Fibroblast of the aortic adventitia (primary cell): ENCODE measurements at regions not wholly inside any gene's neighbourhood (a gene's known extent, or its start where the extent isn't known, plus 50 kb on each side); places are given as distances from the start of the nearest gene placed in this dataset.
"Not testable (repeated sequence)": the region's sequence is repeated elsewhere in the genome, so short reads cannot be mapped to it uniquely, and the experiment has no call there.

Experiments
- DNase-seq: peaks from one replicate; pipeline ENCODE4 v3.0.0-alpha.2; 2010; ENCODE audit warnings: low read depth
- H3K4me3 ChIP-seq: 2 replicates; pipeline ENCODE4 v1.5.1; 2011; ENCODE audit warnings: low read depth, mild to moderate bottlenecking, control low read depth, low read length, moderate library complexity
- TF ChIP-seq, protein P1 (sequence below): IDR thresholded peaks from 2 replicates; pipeline ENCODE4 v1.5.1; 2011; ENCODE audit warnings: mild to moderate bottlenecking, low read length, control low read depth, inconsistent platforms; ENCODE audit not compliant: insufficient read depth

DNA sequence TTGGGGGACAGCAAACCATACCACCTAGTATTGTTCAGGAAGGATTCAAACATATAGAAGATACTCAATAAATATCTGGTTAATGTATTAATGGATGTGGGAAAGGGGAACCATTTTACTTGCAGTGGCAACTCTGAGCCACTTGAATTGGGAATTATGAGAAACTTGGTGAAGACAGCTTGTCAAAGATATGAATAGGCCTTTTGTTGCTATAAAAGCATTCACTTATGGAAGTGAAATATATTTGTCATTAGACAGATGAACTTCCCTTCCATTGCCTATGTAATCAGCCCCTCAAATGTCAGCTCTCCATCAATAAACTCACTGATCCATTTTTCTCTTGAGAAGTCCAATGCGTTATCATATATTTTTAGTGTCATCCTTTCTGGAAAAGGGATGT, 56.1 kb downstream of the GPR85 start:
- H3K4me3 ChIP-seq, result no peak overlapping the region
- TF ChIP-seq, protein P1, sequence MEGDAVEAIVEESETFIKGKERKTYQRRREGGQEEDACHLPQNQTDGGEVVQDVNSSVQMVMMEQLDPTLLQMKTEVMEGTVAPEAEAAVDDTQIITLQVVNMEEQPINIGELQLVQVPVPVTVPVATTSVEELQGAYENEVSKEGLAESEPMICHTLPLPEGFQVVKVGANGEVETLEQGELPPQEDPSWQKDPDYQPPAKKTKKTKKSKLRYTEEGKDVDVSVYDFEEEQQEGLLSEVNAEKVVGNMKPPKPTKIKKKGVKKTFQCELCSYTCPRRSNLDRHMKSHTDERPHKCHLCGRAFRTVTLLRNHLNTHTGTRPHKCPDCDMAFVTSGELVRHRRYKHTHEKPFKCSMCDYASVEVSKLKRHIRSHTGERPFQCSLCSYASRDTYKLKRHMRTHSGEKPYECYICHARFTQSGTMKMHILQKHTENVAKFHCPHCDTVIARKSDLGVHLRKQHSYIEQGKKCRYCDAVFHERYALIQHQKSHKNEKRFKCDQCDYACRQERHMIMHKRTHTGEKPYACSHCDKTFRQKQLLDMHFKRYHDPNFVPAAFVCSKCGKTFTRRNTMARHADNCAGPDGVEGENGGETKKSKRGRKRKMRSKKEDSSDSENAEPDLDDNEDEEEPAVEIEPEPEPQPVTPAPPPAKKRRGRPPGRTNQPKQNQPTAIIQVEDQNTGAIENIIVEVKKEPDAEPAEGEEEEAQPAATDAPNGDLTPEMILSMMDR, result no peak
- DNase-seq, result no peak

DNA sequence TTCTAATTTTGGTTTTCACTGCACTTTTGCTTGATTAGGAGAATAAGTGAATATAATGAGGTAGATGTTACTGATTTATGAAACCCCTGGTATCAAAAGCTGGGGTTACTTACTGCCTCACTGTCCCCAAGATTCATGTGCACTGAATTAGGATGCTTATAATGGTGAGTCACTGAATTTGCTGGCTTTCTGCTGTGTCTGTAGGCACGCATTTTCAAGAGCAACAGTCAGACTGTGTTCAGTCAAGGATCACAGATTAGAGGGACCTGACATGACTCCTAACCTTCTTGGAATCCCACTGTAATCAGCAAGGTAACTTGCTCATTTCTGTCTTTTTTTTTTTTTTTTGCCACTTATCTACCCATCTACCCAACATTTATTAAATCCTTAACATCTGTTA, 59.7 kb downstream of the GPR85 start:
- DNase-seq, result peak; percentile 18
- H3K4me3 ChIP-seq, result no peak overlapping the region
- TF ChIP-seq, protein P1, result no peak

DNA sequence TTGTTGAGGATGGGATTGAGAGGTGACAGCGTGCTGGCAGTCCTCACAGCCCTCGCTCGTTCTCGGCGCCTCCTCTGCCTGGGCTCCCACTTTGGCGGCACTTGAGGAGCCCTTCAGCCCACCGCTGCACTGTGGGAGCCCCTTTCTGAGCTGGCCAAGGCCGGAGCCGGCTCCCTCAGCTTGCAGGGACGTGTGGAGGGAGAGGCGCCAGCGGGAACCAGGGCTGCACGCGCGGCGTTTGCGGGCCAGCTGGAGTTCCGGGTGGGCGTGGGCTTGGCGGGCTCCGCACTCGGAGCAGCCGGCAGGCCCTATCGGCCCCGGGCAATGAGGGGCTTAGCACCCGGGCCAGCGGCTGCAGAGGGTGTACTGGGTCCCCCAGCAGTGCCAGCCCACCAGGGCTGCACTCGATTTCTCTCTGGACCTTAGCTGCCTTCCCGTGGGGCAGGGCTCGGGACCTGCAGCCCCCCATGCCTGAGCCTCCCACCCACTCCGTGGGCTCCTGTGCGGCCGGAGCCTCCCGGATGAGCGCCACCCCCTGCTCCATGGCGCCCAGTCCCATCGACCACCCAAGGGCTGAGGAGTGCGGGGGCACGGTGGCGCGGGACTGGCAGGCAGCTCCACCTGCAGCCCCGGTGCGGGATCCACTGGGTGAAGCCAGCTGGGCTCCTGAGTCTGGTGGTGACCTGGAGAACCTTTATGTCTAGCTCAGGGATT, 69.3 kb downstream of the GPR85 start:
- H3K4me3 ChIP-seq, DNase-seq: not testable (repeated sequence)

DNA sequence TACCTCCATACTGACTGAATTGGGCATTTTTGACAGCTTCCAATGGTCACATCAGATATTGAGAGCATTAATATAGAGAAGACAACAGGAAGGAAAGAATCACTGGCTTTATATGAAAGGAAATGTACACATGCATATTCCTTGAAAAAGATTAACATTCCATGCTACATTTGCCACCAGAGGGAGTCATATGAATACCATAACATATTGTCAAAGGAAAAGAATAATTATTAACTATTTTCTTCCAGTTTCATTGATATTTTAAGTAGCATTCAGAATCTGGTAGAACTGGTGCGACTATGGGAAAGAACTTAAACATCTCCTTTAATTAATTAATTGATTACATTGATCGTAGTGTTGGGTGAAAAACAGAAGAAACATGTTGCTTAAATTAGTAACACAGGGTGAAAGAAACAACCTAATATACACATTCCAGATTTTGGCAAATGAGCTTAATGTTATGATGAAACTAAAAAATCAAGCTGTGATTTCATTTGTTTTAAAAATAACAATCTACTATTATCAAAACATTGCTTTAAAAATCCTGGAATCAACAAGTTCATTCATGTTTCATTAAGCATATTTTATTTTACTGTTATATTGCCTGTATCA, 71.5 kb downstream of the GPR85 start:
- H3K4me3 ChIP-seq, result no peak overlapping the region
- peak; percentile 71 for DNase-seq
- TF ChIP-seq, protein P1, result peak; percentile 58

DNA sequence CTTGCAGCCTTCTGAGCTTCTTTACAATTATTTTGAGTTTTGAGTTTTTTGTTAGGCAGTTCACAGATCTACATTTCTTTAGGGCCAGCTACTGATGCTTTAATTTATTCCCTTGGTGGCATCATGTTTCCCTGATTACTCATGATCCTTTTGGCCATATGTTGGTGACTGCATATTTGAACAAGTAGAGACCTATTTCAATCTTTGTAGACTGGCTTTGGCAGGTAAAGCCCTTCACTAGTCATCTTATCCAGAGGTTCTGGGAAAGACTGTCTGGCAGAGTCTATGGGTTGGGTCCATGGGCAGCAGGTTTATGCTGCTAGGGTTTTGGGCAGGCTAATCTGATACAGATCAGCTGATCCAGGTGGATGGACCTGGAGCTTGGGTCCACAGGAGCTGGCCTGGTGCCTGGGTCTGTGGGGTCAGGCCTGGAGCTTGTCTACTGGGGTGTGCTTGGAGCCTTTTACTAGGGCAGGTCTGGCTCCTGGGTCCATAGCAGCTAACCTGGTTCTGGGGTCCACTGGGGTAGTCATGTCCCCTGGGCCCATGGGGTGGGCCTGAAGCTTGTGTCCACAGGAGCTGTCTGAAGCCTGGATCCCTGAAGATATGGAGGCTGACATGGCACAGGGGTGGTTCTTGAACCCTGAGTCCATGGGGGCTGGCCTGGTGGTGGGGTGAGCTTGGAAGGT, 72.7 kb downstream of the GPR85 start:
- TF ChIP-seq, protein P1, result no peak
- DNase-seq, result no peak
- H3K4me3 ChIP-seq, result no peak overlapping the region

DNA sequence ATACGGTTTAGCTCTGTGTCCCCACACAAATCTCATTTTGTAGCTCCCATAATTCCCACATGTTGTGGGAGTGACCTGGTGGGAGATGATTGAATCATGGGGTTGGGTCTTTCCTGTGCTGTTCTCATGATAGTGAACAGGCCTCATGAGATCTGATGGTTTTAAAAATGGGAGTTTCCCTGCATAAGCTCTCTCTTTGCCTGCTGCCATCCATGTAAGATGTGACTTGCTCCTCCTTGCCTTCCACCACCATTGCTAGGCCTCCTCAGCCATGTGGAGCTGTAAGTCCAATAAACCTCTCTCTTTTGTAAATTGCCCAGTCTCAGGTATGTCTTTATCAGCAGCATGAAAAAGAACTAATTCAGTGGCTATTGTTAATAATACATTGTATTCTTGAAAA, 73.8 kb downstream of the GPR85 start:
- not testable (repeated sequence) for H3K4me3 ChIP-seq, DNase-seq

DNA sequence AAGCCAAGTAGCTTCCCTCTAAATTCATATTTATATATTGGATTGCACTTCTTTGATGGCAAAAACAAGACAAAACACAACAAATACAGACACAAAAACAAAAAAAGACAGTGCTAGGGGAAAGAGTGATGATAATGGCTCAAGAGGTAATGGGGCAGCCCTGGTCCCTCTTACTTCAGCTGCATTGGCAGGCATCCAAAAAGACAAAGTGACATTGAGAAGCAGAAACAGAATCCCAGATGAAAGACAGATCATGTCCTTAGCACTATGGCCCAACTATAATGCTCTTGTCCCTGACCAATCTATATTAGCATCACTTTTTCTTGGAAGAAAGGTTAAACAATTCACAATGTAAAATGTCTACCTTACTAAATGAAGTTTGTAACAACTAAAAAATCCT, 76.2 kb downstream of the GPR85 start:
- TF ChIP-seq, protein P1, result no peak
- no peak for DNase-seq
- no peak overlapping the region for H3K4me3 ChIP-seq
